ENCODE measurements at regions not wholly inside any gene's neighbourhood (a gene's known extent, or its start where the extent isn't known, plus 50 kb on each side); places are given as distances from the start of the nearest gene placed in this dataset.

DNA sequence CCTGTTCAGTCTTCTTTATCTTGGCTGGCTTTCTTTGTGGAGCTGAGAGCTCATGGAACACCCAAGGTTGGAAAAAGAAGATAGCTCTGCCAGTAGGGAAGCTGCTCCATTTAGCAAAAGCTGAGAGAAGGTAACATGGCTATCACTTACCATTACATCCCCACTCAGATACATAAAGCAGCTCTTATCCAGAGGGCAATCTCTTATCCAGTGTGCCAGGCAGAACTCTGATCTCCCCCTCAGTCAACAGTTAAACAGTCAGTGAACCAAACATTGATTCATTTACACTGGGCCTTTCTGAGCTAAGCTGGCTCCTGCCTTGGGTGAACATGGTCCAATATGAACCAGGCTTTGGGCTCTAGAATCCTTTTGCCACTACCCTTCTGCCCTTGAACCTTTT lies 624.2 kb downstream of the NTRK3 start:
- DNase-seq (ENCODE audit: low spot score), result no peak

DNA sequence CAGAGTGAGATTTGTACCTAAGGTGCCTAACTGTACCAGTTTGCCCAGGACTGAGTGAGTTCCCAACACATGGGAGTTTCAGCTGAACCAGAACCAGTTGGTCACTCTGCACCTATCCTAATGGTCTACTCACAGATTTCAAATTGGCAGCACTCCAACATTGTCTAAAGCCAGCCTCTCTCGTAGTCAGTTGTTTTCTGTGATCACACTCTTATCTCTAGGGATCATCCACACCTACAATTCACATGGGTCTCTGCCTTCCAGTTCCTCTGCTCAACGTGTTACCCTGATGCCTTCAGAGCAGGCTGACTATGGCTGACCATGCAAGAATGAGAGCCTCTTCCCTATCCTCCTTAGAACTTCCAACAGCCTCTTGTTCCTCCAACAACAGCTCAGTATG lies 624.8 kb downstream of the NTRK3 start:
- DNase-seq (ENCODE audit: low spot score), result no peak

DNA sequence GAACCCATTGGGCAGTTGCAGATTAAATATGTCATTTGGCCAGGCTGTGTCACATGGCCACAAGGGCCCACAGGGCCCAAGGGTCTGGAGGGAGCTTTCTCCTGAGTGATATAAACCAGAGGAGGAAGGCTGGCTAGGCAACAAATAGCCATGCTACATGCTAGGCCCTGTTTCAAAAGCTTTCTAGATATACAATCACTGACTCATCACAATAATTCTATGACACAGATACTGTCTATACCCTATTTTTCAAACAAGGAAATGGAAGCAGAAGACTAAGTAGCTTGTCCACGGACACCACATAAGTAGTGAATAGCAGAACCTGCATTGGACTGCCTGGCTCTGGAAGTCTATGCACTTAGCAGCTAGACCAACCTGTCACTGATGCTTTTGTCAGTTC lies 625.4 kb downstream of the NTRK3 start:
- no peak for DNase-seq (ENCODE audit: low spot score)

DNA sequence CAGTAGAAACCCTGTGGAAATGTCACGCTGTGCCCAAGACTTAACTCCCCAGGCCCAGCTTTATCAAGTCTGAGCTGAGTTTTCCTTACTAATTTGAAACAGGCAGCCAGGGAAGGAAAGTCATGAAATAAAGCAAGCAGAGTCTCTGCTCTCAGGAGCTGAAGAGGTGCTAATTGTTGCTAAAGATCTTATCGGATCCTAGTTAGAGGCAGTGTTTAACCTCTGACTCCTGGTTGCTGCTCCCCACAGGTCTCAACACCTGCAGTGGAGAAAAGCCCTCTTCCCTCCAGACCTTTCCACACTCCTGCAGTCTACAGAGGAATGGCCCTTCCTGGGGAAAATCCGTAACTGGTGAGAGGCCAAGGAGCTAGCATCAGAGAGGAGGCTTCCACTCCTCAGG lies 628.2 kb downstream of the NTRK3 start:
- DNase-seq (ENCODE audit: low spot score), result peak; percentile 41

DNA sequence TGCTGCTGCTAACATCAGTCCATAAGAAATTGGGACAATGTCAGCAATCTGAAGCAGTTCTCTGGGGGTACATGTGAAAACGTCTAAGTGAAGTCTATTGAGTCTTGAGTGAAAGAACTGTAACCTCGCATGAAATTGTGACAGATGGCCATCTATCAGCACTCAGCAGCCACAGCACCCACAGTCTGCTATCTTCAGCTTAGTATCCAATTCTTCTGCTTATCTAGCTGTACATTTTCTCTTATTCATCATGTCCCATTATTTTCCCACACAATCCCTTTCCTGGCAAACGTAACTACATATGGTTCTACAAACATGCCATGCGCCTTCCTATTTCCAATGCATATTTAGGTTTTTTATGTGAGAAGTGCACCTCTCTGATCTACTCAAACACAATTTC lies 629.7 kb downstream of the NTRK3 start:
- no peak for DNase-seq (ENCODE audit: low spot score)

DNA sequence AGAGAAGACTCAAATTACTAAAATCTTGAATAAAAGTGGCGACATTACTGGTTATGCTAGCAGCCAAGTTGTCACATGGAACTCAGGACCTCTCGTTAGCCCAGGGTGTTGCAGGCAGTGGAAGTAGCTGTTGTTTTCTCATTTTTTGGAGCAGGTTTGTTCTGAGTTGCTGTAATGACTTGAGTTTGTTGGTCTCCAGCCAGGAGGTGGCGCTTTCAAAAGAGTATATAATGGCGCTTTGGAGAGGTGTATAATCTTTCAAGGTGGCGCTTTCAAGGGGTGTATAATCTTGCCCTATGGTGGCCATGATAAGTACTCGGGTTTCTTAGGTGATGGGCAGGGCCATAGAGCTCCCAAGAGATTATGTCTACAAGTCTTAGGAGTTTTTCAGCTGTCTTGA lies 632.7 kb downstream of the NTRK3 start:
- DNase-seq (ENCODE audit: low spot score), result no peak

DNA sequence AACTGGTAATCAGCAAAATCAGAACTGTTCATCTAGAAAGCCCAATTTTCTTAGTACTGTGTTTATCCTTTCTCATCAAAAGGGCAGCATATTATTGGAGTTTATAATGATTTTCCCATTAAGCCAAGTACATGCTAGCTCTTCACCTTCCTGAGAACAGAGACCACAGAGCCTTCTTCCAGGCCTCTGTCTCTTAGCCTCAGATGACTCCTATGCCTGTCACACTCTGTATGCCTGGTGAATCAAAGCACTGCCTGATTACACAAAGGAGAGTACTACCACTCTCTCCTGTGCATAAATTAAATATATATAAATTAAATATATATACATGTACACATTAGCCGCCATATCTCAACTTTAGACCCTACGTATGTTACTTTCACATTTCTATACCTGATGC lies 636.1 kb downstream of the NTRK3 start:
- DNase-seq (ENCODE audit: low spot score), result no peak

DNA sequence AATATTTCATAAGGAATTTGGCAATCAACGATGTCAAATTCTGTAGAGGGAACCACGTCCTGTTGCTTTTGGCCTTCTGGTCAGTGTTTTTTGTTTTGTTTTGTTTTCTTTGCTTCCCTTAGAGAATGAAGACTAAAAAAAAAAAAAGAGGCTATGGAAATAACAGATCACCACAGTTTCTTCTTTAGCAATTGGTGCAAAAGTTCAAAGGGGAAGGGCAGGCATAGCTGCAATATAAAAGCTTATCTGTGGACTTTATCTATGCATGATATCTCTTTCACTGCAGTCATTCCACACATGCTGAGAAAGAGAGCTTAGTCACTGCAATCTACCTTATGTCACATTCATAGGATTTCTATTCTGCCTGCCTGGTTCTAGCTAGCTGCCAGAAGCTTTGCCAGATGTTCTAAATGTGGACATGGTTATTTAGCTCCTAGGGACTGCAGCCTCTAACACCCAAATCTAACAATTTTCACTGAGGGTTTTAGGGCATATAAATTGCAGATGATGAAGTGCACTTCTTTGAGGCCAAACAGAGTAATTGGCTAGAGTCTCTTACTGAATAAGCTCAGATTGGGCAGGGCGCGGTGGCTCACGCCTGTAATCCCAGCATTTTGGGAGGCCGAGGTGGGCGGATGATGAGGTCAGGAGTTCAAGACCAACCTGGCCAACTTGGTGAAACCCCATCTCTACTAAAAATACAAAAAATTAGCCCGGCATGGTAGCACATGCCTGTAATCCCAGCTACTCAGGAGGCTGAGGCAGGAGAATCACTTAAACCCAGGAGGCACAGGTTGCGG lies 637.2 kb downstream of the NTRK3 start:
- DNase-seq (ENCODE audit: low spot score), result peak; percentile 14

DNA sequence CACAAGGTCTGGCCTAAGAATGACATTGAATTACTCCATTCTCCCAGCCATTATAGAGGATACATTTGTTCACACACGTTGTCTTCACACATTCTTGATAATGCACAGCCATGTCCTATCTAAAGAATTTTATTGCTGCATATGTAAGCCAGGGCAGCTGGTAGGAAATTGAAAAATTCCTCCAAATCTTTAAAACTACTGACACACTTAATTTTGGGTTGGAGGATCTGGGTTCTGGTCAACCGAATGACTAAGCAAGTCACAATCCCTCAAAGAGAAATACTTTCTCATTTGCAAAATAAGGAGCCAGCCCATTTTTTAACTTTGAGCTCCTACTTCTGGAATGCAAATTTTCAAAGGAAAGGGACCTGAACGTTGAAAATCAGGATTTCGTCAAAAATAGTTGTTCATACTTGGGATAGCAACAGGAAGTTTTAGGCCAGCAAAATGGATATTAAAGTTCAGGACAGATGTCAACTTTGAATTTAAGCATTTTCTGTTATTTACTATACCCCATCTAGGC lies 638.3 kb downstream of the NTRK3 start:
- DNase-seq (ENCODE audit: low spot score), result no peak

DNA sequence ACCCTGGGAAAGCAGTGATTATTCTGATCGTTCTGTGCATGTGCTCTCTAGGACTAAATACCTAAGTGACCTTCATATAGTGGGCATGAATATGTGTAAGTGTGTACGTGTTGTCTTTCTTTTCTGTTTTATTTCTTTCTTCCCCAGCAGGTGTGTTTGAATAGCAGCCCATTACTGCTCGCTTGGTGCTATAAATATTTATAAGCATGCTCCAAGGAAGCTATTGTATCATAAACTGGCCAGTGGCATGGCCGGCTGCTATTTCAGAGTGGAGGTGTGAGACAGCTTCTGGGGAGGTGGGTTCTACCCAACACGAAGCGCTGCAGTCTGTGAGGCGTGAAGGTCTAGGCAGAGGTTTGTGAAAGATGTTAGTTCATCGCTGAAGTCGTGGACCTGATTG lies 641.8 kb downstream of the NTRK3 start:
- no peak for DNase-seq (ENCODE audit: low spot score)

DNA sequence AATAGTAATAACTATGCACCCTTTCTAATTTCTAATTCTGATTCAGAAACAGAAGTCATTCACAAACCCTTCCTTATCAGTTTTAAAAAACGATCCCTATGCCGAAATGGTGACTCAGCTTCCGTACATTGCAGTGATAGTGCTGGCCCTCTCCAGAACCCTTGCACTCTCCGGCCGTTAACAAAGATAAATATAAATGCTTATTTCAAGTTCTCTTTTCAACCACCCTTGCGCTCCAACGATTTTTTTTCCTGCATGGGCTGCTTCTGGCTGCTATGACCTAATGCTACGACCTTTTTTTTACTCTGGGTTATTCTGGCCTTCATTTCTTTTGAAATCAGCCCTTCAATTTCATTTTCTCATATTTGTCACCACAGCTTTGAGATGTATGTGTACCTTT lies 646.2 kb downstream of the NTRK3 start:
- no peak for DNase-seq (ENCODE audit: low spot score)

DNA sequence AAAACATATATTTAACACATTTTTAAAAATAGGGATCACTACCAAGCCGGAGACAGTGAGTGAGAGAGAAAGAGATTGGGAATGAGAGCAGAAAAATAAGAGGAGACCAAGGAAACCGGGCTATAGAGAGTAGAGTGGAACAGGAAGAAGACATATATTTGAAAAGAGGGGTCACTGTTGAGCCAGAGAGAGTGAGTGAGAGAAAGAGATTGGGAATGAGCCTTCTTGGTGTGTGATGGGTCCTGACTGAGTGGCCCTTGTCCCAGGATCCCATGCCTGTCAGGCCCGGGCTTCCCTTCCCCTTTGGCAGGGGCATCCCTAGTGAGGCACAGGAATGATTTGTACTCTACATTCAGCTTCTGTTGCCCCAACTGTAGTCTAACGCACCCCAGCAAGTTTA lies 646.6 kb downstream of the NTRK3 start:
- no peak for DNase-seq (ENCODE audit: low spot score)

DNA sequence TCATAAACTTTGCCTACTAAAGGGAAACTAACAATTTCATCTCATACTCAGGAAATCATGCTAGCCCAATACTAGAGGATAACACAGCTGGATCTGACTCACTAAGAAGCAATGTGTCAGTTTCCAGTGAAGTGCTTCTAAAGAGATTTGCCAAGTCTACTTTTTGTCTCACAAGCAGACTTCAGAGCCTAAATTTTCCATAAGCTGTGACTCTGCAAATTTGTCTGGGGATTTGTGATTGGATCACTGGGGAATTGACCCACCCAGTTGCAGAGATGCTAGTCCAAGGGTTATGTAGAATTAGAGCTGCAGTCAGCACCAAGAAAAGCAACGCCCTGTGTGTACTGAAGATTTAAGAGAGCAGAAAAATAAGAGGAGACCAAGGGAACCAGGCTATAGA lies 647.1 kb downstream of the NTRK3 start:
- no peak for DNase-seq (ENCODE audit: low spot score)

DNA sequence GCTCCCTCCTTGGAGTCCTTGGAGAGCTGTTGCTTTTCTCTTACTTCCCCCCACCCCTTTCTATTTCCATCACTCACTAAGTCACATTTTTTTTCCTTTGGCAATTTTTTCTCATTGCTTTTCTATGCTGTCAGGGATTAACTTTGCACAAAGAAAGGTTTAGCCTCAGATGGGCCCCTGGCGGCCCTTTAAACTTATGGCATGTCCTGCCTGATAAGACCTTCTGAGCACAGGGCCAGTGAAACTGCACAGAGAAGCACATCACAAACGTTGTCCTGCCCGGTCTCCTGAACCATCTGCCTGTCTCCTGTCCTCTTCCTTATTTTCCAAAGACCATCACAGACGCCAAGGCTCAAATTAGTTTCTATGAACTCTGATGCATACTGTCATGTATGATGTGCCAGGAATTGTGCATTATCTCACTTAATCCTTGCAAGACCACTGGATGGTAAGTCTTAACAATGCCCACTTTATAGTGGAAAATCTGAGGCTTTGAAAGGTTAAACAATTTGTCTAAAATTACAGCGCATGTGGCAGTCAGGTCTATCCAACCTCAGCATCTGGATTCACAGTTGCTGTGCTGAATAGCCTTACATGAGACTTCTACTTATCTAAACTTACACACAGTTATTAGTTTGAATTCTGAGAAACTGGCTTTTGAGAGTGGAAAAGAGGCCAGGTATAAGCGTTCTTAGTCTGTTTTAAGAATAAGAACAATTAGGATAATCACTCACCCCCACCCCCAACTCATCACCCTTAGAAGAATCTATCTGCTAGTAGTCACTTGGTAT lies 648.1 kb downstream of the NTRK3 start:
- no peak for DNase-seq (ENCODE audit: low spot score)

DNA sequence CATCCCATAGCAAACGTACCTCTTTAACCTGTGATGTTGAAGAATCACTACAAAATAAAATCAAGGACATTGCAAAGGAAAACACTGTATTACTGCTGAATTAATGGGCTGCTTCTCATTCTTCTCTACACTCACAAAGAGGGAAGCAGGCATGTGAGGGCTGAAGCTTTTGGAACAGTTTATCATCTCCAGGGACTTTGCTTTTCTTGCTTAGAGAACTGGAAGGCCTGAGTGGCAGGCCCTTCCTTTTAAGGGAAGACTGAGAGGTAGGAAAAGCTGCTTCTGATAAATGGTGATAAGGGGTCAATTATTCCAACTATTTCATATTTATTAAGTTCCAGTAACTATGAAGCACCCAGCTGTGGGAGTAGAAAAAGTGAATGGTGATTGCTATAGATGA lies 649.6 kb downstream of the NTRK3 start:
- no peak for DNase-seq (ENCODE audit: low spot score)

DNA sequence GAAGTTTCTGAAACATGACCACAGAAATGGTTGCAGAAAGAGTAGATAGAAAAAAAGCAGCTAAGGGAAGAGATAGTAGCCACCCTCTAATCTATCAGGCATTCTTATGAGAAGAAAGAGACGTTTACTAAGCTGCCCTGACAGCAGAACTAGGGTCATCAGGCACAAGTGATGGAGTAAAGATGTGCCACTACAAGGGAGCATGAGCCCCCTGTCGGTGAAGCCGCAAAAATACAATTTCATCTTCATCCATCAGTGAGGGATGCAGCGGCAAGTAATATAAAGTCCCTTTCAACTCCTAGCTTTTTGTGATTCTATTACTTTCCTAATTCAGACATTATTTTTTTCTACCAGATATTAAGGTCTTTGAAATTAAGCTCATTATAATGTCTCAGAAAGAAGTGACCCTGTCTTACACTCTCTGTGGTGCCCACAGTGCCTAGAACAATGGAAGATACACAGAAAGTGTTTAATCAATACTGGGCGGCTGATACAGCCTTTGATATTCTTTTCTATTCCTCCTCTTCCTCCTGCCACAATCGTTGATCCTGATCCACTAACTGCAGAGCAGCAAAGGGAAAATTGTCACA lies 651.6 kb downstream of the NTRK3 start:
- peak; percentile 29 for DNase-seq (ENCODE audit: low spot score)

DNA sequence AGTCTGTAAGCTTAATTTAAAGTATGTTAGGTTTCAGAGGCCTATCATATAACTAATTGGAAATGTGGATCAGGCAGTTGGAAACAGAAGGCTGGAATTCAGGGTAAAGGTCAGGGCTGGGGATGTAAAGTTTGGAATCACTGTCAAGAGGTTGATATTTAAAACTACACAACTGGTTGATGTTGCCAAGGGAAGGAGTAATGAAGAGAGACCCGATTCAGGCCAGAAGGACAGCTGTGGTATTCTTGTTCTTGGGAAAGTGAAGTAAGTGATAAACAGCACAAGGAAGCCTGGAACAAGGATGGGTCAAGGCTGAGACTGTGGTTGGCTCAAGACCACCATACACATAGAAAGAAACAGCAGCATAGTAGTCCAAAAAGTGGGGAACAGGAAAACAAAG lies 654.2 kb downstream of the NTRK3 start:
- DNase-seq (ENCODE audit: low spot score), result no peak

DNA sequence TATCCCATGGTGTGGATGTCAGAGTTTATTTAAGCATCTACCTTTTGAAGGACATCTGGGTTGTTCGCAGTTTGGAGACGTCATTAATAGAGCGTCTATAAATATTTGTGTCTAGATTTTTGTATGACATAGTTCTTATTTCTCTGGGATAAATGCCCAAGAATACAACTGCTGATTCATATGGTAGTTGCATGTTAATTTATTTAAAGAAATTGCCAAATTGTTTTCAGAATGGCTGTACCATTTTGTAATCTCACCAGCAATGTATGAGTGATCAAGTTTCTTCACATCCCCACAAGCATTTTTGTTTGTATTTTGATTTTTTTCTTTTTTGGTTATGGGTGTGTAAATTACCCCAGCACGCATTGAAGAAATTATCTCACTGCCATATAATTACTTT lies 656.9 kb downstream of the NTRK3 start:
- no peak for DNase-seq (ENCODE audit: low spot score)

DNA sequence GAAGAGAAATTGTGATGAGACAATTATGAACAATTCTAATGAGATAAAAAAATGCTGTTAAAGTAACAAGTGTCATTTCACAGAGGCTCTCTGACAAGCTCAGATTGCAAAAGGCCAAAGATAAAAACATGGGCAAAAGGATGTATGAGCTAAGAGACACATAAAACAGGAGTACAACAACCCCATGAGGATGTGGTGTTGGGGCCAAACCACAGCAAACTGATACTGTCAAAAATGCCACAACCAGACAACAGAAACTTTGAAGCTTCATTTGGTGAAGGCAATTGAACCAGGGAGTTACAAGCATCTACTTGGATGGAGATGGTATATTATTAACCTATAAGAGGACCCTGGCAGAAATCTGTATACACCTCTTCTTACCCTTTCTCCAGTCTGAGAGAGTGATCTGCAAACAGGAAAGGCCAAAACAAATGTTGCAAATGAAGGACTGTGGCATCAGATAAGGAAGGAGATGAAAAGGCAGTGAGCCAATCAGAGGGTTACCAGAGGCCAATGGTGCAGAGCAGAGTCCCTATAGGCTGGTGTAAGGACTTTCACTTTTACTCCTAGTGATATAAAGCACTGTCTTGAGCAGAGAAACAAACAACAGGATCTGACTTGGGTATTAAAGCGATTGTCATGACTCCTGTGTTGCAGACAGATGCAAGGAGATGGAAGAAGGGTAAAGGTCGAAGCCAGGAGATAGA lies 659.0 kb downstream of the NTRK3 start:
- DNase-seq (ENCODE audit: low spot score), result no peak

DNA sequence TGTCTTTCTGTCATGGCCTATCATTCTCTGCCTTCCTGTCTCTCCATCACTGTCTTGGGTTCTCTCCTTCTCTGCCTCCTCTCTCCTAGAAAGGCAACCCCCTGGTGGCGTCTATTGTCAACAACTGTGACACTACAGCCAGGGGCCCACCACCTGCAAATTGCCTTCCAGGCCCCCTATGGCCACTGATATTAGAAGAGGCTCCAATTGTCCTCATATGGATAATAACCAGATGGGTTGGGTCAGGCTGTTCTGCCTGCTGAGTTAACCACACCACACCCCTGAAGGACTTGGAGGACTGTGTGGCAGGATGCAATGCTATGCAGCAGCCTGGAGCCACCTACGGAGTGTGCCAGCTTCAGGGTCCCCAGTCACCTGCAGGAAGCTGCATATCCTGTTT lies 665.0 kb downstream of the NTRK3 start:
- no peak for DNase-seq (ENCODE audit: low spot score)

DNA sequence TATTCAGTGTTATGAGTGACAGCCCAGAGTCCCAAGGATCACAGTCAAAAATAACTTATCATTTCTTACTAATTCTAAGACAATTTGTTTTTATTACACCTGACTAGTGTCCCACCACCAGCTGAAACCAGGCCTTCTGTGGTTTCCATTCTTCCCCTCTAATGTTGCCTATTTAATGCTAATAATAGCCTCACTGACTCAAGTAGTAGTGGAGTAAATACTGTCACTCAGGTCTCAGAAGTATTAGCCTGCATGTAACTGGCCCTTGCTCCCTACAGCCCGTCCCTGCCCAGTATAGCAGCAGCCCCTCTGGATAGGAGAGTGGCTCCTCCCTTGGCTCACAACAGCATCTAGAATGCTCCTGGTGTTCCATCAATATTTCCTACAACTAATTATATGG lies 665.5 kb downstream of the NTRK3 start:
- DNase-seq (ENCODE audit: low spot score), result no peak

DNA sequence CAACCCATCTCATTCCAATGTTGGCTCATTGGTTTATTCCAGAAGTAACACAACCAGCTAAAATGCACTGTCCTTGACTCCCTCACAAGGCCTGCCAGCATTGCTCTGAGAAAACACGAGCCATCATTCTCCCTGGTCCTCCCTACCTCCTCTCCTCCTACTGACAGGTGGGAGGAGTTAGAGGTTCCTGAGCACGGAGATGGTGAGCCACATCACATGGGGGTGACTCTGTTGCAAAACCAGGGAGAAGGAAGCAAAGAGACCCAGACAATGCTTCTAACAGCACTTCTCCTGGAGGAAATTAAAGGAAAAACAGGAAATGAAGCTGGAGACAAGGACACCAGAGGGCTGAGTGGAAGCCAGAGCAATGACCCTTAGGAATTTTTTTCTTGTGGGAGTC lies 667.4 kb downstream of the NTRK3 start:
- DNase-seq (ENCODE audit: low spot score), result no peak
